GM23338 (cell line): ENCODE measurements at regions not wholly inside any gene's neighbourhood (a gene's known extent, or its start where the extent isn't known, plus 50 kb on each side); places are given as distances from the start of the nearest gene placed in this dataset.

Experiments
- ATAC-seq: fragments of 200-7000 bp; cut with Tn5 transposase; 3 replicates; pipeline ENCODE4 v1.9.1; 2020
- DNase-seq: peaks from one replicate; pipeline ENCODE4 v3.0.0-alpha.2; 2015; ENCODE audit warnings: low spot score
- H2AFZ ChIP-seq: fragments of 200-600 bp; sonication (generic); 2 replicates; pipeline ENCODE4 v1.8.0; 2016; ENCODE audit warnings: antibody characterized with exemption, mild to moderate bottlenecking, moderate library complexity
- H3F3A ChIP-seq: fragments of 200-600 bp; sonication (generic); replicated peaks from 2 replicates; pipeline ENCODE4 v1.8.0; 2017; ENCODE audit warnings: antibody characterized with exemption, mixed run types, low read depth
- H3K27ac ChIP-seq: fragments of 200-600 bp; sonication (generic); 2 replicates; pipeline ENCODE4 v1.6.1; 2016; ENCODE audit warnings: low read depth
- H3K27me3 ChIP-seq: fragments of 200-600 bp; sonication (generic); 2 replicates; pipeline ENCODE4 v1.8.0; 2016; ENCODE audit warnings: mild to moderate bottlenecking, mixed run types, moderate library complexity; ENCODE audit not compliant: insufficient read depth
- H3K36me3 ChIP-seq: fragments of 200-600 bp; sonication (generic); 2 replicates; pipeline ENCODE4 v1.8.0; 2016; ENCODE audit warnings: mild to moderate bottlenecking; ENCODE audit not compliant: insufficient read depth
- H3K4me1 ChIP-seq: fragments of 200-600 bp; sonication (generic); 2 replicates; pipeline ENCODE4 v1.8.0; 2016; ENCODE audit warnings: mild to moderate bottlenecking, moderate library complexity; ENCODE audit not compliant: insufficient read depth
- H3K4me2 ChIP-seq: fragments of 200-600 bp; sonication (generic); 2 replicates; pipeline ENCODE4 v1.7.1; 2017; ENCODE audit warnings: mixed run types
- H3K4me3 ChIP-seq: fragments of 200-600 bp; sonication (generic); 2 replicates; pipeline ENCODE4 v1.6.1; 2016; ENCODE audit warnings: mixed run types
- H3K79me2 ChIP-seq: fragments of 200-600 bp; sonication (generic); replicated peaks from 2 replicates; pipeline ENCODE4 v1.8.0; 2017; ENCODE audit warnings: mild to moderate bottlenecking; ENCODE audit not compliant: insufficient read depth
- H3K9me2 ChIP-seq: fragments of 200-600 bp; sonication (generic); 2 replicates; pipeline ENCODE4 v1.8.0; 2017; ENCODE audit not compliant: insufficient read depth
- H4K20me1 ChIP-seq: fragments of 200-600 bp; sonication (generic); replicated peaks from 2 replicates; pipeline ENCODE4 v1.8.0; 2017; ENCODE audit warnings: mild to moderate bottlenecking; ENCODE audit not compliant: insufficient read depth
- H3K27ac Mint-ChIP-seq: 2 replicates; pipeline ENCODE4 v1.8.0; 2020; ENCODE audit warnings: inconsistent platforms, mild to moderate bottlenecking, moderate library complexity, mixed read lengths
- H3K27me3 Mint-ChIP-seq: 3 replicates; pipeline ENCODE4 v1.8.0; 2022; ENCODE audit warnings: low read depth, mild to moderate bottlenecking, moderate library complexity, mixed read lengths, inconsistent platforms; ENCODE audit not compliant: insufficient read depth, poor library complexity
- H3K36me3 Mint-ChIP-seq: 3 replicates; pipeline ENCODE4 v1.8.0; 2021; ENCODE audit warnings: low read depth, mild to moderate bottlenecking, inconsistent platforms, moderate library complexity, mixed read lengths
- H3K4me1 Mint-ChIP-seq: 3 replicates; pipeline ENCODE4 v1.8.0; 2020; ENCODE audit warnings: mild to moderate bottlenecking, inconsistent platforms, mixed read lengths
- H3K4me3 Mint-ChIP-seq: 3 replicates; pipeline ENCODE4 v1.8.0; 2021; ENCODE audit warnings: moderate library complexity, mild to moderate bottlenecking, inconsistent platforms, mixed read lengths
- H3K9me3 Mint-ChIP-seq: 3 replicates; pipeline ENCODE4 v1.8.0; 2020; ENCODE audit warnings: moderate library complexity, mild to moderate bottlenecking, inconsistent platforms, mixed read lengths
- CREB1 ChIP-seq: fragments of 250-450 bp; sonication (Bioruptor Pico); IDR thresholded peaks from 2 replicates; pipeline ENCODE4 v1.5.0; 2020; ENCODE audit warnings: low read depth, mild to moderate bottlenecking, moderate library complexity
- EZH2phosphoT487 ChIP-seq: fragments of 200-600 bp; sonication (generic); IDR thresholded peaks from one replicate; pipeline ENCODE4 v1.8.1; 2018; ENCODE audit warnings: antibody characterized with exemption; ENCODE audit not compliant: unreplicated experiment
- JUNB ChIP-seq: IDR thresholded peaks from one replicate; pipeline ENCODE4 v1.6.1; 2016; ENCODE audit warnings: antibody characterized with exemption; ENCODE audit not compliant: unreplicated experiment
- POLR2AphosphoS5 ChIP-seq: IDR thresholded peaks from 2 replicates; pipeline ENCODE4 v1.6.1; 2016; ENCODE audit warnings: antibody characterized with exemption, low read depth
- STAT1 ChIP-seq: IDR thresholded peaks from one replicate; pipeline ENCODE4 v1.6.1; 2016; ENCODE audit warnings: antibody characterized with exemption; ENCODE audit not compliant: unreplicated experiment
- ZNF114 ChIP-seq: fragments of 250-450 bp; sonication (Bioruptor Pico); IDR thresholded peaks from 2 replicates; pipeline ENCODE4 v1.5.0; 2020; ENCODE audit warnings: mild to moderate bottlenecking, moderate library complexity
- ZNF331 ChIP-seq: fragments of 250-450 bp; sonication (Bioruptor Pico); IDR thresholded peaks from 2 replicates; pipeline ENCODE4 v1.5.0; 2020; ENCODE audit warnings: low read depth, mild to moderate bottlenecking, moderate library complexity
- TF ChIP-seq, protein P1 (sequence below): IDR thresholded peaks from 2 replicates; pipeline ENCODE4 v1.6.1; 2016; ENCODE audit warnings: antibody characterized with exemption
- TF ChIP-seq, protein P2 (sequence below): fragments of 250-450 bp; sonication (Bioruptor Pico); IDR thresholded peaks from 2 replicates; pipeline ENCODE4 v1.5.0; 2020; ENCODE audit warnings: mild to moderate bottlenecking, moderate library complexity

DNA sequence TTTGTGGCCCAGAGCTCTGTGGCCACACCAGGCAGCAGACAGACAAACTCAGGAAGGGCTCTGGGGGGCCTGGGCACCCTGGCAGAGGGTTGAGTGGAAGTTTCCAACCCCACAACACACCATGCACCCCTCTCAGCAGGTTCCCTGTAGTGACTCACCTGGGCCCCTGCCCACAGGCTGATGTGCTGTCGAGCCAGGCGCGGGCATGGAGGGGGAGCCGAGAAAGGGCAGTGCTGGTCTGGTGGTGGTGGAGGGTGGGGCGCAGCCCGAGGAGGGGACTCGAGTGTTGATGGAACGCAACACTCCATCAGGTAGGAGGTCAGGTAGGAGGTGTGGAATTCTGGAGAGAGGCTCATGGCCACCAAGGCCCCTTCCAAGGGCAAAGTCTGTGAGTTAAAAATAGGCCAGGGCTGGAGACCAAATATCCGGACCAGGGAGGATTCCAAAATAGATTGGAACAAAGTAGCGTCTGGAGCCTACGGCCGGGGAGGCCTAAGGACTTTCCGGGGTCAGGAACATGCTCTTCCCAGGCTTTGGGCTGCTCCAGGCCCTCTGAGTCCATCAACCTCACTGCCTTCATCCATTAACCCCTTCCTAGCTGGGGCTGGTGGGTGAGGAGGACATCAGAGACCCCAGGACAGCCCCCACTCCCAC, 191.5 kb upstream of the AJAP1 start:
- Mint-ChIP-seq H3K4me3 (no peak overlapping the region), H3K27ac (no peak overlapping the region), H3K27me3 (peaks cover 4% of the 10 kb centered on the region), H3K36me3 (peaks cover 30% of the 10 kb centered on the region), H3K4me1 (no peaks in the 10 kb centered on the region), H3K9me3 (peaks cover 95% of the 10 kb centered on the region)
- Histone ChIP-seq H3F3A (no peaks in the 10 kb centered on the region), H3K36me3 (peaks cover 4% of the 10 kb centered on the region; the same call in 1 of the 2 replicates), H3K4me1 (no peaks in the 10 kb centered on the region), H2AFZ (no peak overlapping the region), H3K4me2 (no peak overlapping the region), H3K27me3 (no peaks in the 10 kb centered on the region), H3K79me2 (no peaks in the 10 kb centered on the region), H3K9me2 (no peaks in the 10 kb centered on the region), H4K20me1 (no peaks in the 10 kb centered on the region), H3K27ac (no peak overlapping the region), H3K4me3 (no peak overlapping the region)
- TF ChIP-seq POLR2AphosphoS5 (no peak), JUNB (no peak), EZH2phosphoT487 (no peak), STAT1 (no peak), CREB1 (CRISPR knock-in tag) (no peak), ZNF331 (CRISPR knock-in tag) (no peak), ZNF114 (no peak)
- TF ChIP-seq, protein P1, sequence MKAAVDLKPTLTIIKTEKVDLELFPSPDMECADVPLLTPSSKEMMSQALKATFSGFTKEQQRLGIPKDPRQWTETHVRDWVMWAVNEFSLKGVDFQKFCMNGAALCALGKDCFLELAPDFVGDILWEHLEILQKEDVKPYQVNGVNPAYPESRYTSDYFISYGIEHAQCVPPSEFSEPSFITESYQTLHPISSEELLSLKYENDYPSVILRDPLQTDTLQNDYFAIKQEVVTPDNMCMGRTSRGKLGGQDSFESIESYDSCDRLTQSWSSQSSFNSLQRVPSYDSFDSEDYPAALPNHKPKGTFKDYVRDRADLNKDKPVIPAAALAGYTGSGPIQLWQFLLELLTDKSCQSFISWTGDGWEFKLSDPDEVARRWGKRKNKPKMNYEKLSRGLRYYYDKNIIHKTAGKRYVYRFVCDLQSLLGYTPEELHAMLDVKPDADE: no peak
- TF ChIP-seq, protein P2, sequence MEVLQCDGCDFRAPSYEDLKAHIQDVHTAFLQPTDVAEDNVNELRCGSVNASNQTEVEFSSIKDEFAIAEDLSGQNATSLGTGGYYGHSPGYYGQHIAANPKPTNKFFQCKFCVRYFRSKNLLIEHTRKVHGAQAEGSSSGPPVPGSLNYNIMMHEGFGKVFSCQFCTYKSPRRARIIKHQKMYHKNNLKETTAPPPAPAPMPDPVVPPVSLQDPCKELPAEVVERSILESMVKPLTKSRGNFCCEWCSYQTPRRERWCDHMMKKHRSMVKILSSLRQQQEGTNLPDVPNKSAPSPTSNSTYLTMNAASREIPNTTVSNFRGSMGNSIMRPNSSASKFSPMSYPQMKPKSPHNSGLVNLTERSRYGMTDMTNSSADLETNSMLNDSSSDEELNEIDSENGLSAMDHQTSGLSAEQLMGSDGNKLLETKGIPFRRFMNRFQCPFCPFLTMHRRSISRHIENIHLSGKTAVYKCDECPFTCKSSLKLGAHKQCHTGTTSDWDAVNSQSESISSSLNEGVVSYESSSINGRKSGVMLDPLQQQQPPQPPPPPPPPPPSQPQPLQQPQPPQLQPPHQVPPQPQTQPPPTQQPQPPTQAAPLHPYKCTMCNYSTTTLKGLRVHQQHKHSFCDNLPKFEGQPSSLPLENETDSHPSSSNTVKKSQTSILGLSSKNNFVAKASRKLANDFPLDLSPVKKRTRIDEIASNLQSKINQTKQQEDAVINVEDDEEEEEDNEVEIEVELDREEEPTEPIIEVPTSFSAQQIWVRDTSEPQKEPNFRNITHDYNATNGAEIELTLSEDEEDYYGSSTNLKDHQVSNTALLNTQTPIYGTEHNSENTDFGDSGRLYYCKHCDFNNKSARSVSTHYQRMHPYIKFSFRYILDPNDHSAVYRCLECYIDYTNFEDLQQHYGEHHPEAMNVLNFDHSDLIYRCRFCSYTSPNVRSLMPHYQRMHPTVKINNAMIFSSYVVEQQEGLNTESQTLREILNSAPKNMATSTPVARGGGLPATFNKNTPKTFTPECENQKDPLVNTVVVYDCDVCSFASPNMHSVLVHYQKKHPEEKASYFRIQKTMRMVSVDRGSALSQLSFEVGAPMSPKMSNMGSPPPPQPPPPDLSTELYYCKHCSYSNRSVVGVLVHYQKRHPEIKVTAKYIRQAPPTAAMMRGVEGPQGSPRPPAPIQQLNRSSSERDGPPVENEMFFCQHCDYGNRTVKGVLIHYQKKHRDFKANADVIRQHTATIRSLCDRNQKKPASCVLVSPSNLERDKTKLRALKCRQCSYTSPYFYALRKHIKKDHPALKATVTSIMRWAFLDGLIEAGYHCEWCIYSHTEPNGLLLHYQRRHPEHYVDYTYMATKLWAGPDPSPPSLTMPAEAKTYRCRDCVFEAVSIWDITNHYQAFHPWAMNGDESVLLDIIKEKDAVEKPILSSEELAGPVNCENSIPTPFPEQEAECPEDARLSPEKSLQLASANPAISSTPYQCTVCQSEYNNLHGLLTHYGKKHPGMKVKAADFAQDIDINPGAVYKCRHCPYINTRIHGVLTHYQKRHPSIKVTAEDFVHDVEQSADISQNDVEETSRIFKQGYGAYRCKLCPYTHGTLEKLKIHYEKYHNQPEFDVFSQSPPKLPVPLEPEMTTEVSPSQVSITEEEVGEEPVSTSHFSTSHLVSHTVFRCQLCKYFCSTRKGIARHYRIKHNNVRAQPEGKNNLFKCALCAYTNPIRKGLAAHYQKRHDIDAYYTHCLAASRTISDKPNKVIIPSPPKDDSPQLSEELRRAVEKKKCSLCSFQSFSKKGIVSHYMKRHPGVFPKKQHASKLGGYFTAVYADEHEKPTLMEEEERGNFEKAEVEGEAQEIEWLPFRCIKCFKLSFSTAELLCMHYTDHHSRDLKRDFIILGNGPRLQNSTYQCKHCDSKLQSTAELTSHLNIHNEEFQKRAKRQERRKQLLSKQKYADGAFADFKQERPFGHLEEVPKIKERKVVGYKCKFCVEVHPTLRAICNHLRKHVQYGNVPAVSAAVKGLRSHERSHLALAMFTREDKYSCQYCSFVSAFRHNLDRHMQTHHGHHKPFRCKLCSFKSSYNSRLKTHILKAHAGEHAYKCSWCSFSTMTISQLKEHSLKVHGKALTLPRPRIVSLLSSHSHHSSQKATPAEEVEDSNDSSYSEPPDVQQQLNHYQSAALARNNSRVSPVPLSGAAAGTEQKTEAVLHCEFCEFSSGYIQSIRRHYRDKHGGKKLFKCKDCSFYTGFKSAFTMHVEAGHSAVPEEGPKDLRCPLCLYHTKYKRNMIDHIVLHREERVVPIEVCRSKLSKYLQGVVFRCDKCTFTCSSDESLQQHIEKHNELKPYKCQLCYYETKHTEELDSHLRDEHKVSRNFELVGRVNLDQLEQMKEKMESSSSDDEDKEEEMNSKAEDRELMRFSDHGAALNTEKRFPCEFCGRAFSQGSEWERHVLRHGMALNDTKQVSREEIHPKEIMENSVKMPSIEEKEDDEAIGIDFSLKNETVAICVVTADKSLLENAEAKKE (CRISPR knock-in tag): no peak
- ATAC-seq (no peak), DNase-seq (no peak)
